ENCODE measurements at regions not wholly inside any gene's neighbourhood (a gene's known extent, or its start where the extent isn't known, plus 50 kb on each side); places are given as distances from the start of the nearest gene placed in this dataset.
A peak's percentile ranks its signal among the peaks of the same experiment; 100 is the strongest.

- Histone ChIP-seq H3K9ac (ENCODE audit: low read depth, low read length) (no peak overlapping the region), H3K4me1 (ENCODE audit: control insufficient read depth, insufficient read depth, low read length) (no peaks in the 10 kb centered on the region), H2AFZ (replicated peaks; ENCODE audit: low read length, poor library complexity) (no peak overlapping the region), H4K91ac (ENCODE audit: insufficient read depth, low read depth, low read length) (no peak overlapping the region), H2BK20ac (ENCODE audit: low read depth, low read length) (no peak overlapping the region), H2AK5ac (ENCODE audit: low read depth, low read length) (no peak overlapping the region), H3K36me3 (ENCODE audit: control insufficient read depth, insufficient read depth, low read length) (no peaks in the 10 kb centered on the region), H3K18ac (ENCODE audit: low read depth, low read length) (no peak overlapping the region), H2BK5ac (ENCODE audit: low read depth, low read length, poor library complexity, severe bottlenecking) (no peak overlapping the region), H3K9me1 (ENCODE audit: insufficient read depth, low read length) (0 out of 2 replicates have a peak, but pooled peaks cover 4% of the 10 kb centered on the region), H3K27me3 (ENCODE audit: control insufficient read depth, insufficient read depth, low read length) (no peaks in the 10 kb centered on the region), H4K20me1 (ENCODE audit: insufficient read depth, low read length) (peaks cover 18% of the 10 kb centered on the region; the same call in 1 of the 2 replicates), H3K4me3 (ENCODE audit: insufficient read depth, low read depth, low read length) (no peak overlapping the region), H3K14ac (replicated peaks; ENCODE audit: low read depth, low read length) (no peak overlapping the region), H2BK120ac (ENCODE audit: low read depth, low read length) (no peak overlapping the region), H3K56ac (ENCODE audit: extremely low read depth, insufficient read depth, low read length) (no peak overlapping the region), H3K9me3 (ENCODE audit: control insufficient read depth, insufficient read depth, low read length) (no peaks in the 10 kb centered on the region), H2BK15ac (ENCODE audit: low read depth, low read length) (no peak overlapping the region), H2AK9ac (replicated peaks; ENCODE audit: low read depth, low read length, poor library complexity) (no peak overlapping the region), H4K5ac (ENCODE audit: low read depth, low read length) (no peak overlapping the region), H3K27ac (ENCODE audit: insufficient read depth, low read length) (no peak overlapping the region), H3K4ac (ENCODE audit: low read depth, low read length) (no peak overlapping the region), H4K8ac (ENCODE audit: low read depth in 2 of 2, low read length in 2 of 2) (no peak overlapping the region), H3K23ac (ENCODE audit: low read depth, low read length) (0 out of 2 replicates have a peak overlapping the region, but pooled peaks have one; percentile 48), H3K4me2 (ENCODE audit: low read depth, low read length) (no peak overlapping the region), H3K79me1 (ENCODE audit: low read depth in 1 of 2, low read length in 2 of 2) (peaks cover 17 to 51% of the 10 kb centered on the region in 2 experiments; a peak in 3 of 4 replicates)
- dilution Hi-C loops (cut with HindIII; ENCODE audit: low sequenced_read_pairs, unreplicated experiment) (no loop called here), in situ Hi-C loops (cut with MboI; ENCODE audit: low sequenced_read_pairs) (no loop called here), intact Hi-C loops (cut with micrococcal nuclease) (no loop called here)
- CTCF ChIA-PET = interaction anchor here (0.6 kb wide), 1 partner anchor 36 kb away, joined by 4 read pairs; no protein-coding TSS in a partner anchor
- DNase-seq (no peak), ATAC-seq (ENCODE audit: low read depth) (no peak)
- TF ChIP-seq ELK1 (IDR thresholded peaks at IDR 0.05; ENCODE audit: borderline replicate concordance, low read depth, low read length) (no peak), CEBPB (IDR thresholded peaks at IDR 0.05; ENCODE audit: low read depth, low read length) (no peak)
- no TSS peak for BruUV-seq (replicated peaks)
- WGBS, 2 experiments (ENCODE audit: extremely low coverage in 2 of 2, insufficient read length in 1 of 2) = no CpG with 5 or more reads among the region's 4 CpGs
- POLR2A ChIA-PET (ENCODE audit: unreplicated experiment) = no interaction called here
Observed at GRCh38 chr9:36479101-36479500, 79.0 kb upstream of the RNF38 start.

Data from IMR-90 (cell line).